Endometrial microvascular endothelial cells (primary cell): ENCODE measurements at regions not wholly inside any gene's neighbourhood (a gene's known extent, or its start where the extent isn't known, plus 50 kb on each side); places are given as distances from the start of the nearest gene placed in this dataset.
"Not testable (repeated sequence)": the region's sequence is repeated elsewhere in the genome, so short reads cannot be mapped to it uniquely, and the experiment has no call there.

Experiments used
- in situ Hi-C: cut with HindIII; loops from 2 replicates; pipeline ENCODE4 v1.10.0; 2017; ENCODE audit warnings: low sequenced_read_pairs, low pct_unique_long_range_greater_than_20kb; ENCODE audit errors: inconsistent ontology term

DNA sequence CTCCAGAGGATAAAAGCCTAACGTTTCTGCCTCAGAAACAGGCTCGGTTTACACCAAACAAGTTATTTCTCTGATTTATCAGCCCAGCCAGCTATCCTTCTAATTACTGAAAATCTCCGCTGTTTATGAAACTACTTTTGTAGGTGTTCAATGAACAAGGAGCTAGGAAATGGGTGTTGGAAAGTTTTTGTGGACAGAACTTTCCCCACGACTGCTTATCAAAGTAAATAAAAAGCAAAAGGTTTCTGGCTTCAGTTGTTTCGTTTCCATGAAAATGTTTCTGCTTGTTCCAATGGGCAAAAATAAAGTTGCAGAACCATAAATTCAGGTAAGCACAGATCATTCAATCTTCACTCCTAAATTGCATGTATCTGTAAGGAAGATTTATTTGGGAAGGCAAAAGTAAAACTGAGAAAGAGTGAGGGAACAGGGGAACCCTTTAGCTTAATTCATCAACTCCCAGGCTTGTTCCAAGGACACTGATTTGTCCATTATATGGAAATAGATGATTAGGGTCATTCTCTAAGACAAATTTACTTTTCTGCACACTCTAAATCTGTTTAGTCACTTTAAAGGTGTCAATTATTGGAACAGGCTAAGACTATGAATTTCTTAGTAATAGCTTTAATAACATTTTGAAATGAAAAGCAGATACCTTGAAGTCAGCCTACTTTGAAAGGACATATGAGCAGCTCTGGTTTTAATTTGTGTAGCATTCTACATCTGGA is 175.9 kb upstream of the CDKN3 start:
- in situ Hi-C loops, result no loop called here

DNA sequence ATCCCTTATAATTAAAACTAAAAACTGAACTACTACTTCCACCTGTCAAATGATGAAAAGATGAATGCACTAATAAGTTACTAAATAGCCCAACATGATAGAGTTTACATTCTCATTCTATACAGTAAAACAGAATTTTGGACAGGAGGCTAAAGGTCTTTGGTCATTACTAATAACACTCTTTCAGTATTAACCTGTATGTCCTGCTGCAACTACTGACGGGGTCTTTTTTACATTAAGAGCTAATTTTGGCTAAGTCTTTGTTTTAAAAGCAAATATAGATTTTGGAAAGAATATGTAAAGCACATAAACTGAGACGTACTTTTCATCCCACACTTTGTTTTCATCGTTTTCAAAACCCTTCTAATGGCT is 175.4 kb upstream of the CDKN3 start:
- in situ Hi-C loops, result no loop called here

DNA sequence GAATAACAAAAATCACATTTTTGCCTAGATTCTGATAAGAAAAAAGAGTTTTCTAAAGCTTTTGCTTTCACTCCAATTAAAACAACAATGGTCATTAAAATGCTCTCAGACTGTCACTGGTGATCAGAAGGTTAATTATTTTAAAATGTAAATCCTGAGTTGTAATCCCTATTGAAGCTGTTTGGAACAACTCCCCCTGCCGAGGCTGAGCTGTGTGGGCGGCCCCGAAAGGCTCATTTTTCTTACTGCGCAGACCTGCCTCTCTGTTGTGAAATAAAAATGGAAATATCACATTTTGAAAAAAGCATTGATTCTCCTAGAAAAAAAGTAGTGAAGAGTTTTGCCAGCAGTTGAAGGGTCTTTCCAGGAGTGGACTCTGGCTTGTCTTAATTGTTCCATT is 174.8 kb upstream of the CDKN3 start:
- in situ Hi-C loops, result no loop called here

DNA sequence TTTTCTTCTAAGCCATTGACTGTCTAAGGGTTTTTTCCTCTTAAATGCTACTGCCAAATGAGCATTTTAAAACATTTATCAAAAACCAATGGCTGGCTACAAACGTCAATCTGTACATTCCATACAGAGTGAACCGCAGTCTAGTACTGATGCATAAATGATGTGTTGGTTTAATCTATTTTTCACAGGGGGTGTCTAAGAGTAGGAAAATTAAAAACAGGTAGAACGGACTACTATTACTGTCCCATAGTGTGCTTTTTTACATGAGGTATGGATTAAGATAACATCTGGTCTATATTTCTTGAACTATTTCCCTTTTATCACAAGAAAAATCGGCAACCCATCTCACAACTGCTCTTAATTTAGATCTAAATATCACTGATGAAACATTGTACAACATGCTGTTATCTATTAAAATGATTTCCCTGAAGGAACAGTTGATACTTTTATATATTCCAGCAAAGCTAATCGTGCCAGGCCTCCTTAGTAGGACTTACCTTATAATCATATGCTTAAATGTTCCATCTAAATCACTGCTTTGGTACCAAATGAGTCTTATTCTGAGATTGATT is 172.9 kb upstream of the CDKN3 start:
- in situ Hi-C loops, result no loop called here

DNA sequence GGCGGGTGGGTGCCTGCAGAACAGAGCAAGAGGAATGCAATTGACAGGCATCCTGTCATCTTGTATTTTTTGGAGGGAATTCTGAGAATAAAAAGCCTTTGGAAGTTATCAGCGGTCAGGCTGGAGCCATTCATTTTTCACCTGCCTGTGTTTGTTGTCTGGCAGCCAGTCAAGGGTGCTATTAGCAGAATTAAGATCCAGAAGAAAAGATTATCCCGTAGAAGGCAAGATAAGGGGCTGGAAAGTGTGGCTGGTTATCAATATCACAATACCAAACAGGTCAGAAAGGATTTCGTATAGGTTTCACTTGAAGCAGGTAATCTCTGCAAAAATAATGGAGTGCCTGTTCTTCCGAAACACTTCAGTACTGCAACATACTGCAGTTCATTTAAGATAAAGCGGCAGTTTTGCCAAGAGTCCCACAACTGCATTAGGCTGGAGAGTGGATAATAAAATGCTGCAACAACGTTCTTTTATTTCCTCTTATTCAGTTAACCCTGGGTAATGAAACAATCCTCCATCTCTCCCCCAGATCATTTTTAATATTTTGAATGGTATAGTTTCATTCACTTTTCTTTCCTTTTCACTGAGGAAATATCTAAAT is 171.2 kb upstream of the CDKN3 start:
- in situ Hi-C loops, result no loop called here

DNA sequence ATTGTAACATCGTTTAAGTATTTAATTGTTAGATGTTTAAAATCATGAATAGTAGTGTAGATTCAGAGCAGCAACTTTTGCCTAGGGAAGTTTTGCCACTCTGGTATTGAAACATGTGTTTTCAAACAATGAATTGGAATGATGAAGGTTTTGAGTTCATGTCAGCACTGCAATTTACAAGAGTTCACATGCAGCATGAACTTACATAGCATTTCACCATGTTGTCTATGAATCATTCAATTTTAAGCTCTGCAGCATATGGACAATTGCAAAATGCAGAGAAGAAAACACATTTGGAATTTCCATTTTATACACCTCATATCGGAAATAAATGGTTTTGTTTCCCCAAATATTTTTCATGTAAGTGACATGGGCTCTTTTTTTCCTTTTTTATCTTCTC is 170.7 kb upstream of the CDKN3 start:
- in situ Hi-C loops, result no loop called here

DNA sequence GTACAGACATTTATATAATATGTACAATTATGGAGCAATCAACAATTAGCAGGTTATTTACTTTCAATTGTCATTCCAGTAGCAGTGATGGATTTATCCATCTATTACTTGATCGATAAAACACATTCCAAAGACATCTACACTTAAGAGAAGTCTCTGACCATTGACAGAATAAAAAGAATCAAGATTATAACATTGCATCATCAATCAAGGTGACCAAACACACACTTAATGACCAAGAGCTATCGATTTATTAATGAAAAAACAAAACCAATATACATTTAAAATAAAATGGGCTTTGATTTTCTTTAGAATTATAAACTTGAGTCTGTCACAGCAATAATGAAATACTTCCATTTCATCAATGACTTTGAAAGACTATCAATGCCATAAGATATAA is 170.2 kb upstream of the CDKN3 start:
- in situ Hi-C loops, result no loop called here

DNA sequence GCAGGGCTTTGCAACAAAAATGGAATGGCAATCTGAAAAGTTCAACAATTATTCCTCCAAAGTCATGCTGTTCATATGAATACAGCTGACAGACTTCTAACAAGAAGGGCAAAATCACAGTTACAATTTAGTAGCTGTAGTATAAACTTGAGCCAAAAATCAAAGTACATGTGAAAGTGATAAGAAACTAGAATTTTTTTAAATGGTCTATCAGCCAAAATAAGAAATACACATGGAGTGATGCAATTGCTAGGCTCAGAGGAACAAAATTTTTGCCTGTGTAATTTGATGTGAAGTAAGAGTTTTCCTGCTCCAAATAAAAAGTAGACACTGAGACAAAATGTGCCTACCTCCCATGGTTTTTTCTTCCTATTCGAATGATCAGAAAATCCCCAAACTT is 167.7 kb upstream of the CDKN3 start:
- in situ Hi-C loops, result no loop called here

DNA sequence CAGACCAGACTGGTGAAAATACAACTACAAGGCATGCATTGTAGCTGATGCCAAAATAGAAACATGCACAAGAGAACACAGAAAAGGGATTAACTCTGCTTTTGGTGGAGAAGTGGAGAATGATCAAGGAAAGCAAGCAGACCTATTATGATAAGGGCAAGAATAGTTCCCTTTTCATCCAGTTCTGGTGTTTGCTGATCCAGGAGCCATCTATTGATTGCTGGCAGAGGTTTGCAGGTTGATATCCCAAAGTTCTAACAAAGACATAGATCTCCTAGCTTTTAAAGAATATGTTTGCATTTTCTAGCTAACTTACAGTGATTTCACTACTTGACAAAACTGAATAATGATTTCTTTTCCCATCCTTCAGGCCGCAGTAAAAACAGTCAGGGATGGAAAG is 166.2 kb upstream of the CDKN3 start:
- in situ Hi-C loops, result no loop called here

DNA sequence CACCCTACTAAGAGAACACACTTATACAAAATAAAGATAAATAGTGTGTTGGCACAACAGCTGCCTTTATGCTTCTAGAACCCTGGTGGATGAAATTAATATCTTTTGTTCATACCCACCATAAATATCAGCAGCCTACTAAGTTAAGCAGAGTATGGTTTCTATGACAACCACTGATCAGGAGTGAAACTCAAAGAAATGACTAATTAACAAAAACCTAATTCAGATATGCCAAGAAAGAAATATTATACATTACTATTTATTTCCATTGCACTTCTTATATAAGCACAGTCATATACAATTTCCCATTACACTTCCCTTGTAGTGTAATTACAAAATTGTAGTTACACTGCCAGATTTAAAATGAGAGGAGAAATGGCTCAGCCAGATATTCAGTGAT is 164.1 kb upstream of the CDKN3 start:
- in situ Hi-C loops, result no loop called here

DNA sequence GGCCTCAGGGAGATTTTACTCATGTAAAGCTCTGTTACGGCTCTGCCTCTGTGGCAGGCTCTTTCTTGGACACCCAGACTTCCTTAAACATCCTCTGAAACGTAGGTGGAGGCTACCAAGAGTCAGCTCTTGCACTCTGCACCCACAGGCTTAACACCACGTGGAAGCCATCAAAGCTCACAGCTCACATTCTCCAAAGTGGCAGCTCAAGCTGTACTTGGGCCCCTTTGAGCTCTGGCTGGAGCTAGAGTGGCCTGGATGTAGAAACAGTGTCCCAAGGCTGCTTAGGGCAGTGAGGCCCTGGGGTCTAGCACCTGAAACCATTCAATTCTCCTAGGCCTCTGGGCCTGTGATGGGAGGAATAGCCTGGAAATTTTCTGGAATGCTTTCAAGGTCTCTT is 155.3 kb upstream of the CDKN3 start:
- in situ Hi-C loops, result no loop called here

DNA sequence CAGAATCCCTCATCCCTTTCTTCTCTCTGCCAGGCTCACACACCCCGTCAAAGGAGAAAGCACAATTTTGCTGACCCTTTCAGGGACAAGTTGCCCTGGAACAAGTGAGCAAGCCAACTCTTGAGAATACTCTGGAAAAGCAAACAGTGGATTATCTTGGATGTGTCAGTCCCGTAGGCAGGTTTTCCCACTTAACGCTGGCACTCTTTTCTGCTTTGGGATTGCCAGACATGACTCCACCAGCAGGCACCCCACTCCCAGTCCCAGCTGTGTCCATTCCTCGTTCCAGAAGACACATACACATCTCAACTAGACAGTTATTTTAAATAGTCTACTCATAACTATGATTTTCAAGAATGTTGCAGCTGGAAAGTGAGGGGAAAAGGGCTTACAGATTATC is 145.5 kb upstream of the CDKN3 start:
- in situ Hi-C loops, result no loop called here

DNA sequence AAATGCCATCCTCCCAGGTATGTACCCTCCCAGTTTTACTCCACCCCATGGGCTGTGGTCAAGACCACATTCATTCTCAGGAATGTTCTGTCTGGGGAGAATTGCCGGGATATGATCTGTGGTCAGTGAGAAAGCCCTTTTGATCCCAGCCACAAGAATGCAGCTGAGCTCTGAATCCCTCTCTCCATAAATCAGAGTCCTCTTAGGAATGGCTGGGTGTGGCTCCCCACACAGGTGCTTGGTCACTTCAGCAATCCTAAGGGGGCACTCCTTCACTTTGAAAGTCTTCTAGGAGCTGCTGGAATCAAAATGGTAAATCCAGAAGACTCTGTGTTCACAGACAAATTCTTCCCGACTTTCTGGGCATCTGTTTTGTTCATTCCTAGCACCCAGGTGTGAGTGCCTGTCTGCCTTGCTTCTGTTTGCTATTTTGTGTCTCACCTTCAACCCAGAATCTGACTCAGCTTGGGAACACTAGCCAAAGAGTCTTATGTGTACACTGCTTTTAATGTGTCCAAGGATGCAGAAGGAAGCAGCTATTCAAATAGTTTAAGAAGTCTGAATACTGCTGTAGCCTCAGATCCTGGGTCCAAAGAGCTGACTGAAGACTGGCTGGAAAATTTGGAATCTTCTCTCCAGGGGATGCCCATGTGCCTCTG is 144.6 kb upstream of the CDKN3 start:
- in situ Hi-C loops, result no loop called here

DNA sequence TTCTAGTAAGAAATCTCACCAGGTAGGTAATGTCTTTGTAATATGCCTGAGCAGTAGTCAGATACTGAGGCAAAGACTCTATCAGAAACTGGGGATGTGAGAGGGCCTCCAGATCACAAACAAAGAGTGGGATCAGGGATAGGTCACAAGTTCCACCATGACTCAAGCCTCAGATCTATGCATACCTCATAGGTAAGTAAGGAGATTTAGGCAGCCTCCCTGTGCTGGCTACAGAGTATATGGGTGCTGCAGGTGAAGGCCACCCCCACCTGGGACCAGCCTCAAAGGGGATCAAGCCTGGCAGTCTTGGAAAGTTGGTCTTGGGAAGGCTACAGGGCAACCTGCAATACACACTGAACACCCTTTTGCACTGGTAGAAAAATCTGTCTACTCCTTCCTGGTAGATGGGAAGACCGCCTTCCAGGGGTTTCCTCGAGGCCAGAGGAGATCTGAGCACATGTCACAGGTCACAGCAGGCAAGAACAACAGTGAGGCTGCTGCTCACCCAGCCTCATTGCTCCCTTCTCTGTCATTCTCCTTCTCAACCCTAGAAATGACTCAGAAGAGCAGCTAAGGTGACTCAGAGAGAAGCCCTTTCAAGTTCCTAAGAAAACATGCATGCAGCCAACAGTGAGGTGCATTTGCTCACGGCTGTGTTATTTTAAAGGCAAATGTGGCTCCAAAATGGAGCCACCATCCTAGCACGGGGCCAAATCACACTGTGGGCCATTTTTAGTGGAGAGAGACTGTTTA is 143.4 kb upstream of the CDKN3 start:
- in situ Hi-C loops, result no loop called here

DNA sequence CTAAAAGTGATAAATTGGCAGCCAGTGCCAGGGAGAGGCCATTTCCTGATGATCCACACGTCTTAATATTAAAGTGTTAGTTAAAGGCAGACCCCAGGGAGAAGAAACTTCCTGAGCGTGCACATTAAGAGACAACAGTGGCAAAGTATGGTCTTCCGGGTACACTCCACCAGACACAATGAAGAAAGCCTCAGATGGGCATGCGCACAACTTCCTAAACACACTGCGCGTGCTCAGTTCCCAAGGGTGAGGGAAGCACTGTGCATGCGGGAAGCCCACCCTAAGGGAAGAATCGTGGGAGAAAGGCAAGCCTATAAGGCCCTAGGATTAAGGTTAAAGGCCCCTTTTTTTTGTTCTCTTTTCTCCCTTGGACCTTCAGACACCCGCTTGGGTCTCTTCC is 140.7 kb upstream of the CDKN3 start:
- in situ Hi-C loops, result no loop called here

DNA sequence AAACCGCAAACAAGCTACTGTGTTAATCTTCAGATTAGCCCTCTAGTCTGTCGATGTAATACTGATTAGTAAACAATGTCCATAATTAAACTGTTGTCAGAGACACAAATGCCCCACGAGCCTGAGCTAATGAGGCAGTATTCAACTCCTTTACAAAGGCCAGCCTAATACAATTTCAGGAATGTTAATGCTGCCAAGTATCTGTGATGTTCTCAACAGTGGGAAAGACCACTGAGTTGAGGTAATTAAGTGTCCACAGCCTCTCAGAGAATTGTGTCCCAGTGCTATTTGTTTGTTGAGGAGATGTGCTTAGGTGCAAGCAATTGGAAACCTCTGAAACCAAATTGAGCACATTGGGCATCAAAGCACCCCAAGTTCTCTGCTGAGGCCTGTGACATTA is 139.4 kb upstream of the CDKN3 start:
- in situ Hi-C loops, result no loop called here

DNA sequence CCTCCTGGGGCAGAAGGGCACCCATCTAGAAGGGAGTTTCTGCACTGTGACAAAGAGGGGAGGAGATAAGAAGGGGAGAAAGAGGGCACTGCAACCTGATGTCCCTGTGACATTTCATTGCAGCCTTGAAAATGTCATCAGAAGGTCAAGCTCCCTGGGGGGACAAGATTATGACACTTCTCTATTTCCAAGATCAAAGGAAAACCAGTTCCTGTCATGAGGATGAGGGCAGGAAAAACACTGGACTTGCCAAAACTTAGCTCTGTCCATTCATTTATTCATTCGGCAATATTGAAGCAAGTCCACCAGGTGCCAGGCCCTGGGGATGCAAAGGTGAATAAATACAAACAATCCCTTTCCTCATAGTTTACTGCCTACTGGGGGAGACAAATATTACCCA is 138.4 kb upstream of the CDKN3 start:
- in situ Hi-C loops, result no loop called here

DNA sequence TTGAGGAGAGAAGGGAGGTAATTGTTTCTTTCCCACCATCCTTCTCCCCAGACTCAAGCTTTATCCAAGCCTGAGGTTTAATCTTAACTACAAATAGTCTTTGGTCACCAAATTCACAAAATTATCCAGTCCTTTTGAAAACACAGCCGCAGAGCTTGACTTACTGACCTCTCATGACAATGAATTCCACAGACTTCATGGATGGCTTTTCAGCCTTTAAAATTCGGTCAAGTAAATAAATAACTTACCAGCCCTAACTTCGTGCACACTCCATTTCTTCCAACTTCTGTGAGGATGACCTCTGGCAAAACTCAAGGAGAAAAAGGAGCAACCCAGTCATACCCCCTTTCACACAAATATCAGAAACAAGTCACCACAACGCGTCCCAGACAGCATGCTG is 137.0 kb upstream of the CDKN3 start:
- in situ Hi-C loops, result no loop called here

DNA sequence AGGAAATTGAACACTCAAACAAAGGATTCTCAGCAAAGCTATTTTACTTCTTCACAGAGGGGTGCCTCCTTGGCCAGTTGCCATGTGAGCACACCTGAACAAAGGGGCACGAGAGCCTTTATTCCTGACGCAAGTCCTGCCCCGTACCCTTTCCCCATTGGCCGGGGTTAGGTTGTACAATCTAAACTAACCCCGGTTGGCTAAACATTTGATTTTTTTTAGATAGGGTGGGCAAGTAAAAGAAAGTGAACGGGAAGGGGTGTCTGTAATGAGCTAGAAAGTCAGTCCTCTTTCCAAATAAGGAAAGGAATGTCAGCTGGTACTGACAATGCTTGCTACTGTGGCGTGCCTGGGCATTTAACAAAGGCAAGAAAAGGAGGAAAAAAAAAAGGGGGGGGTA is 135.5 kb upstream of the CDKN3 start:
- in situ Hi-C loops, result no loop called here

DNA sequence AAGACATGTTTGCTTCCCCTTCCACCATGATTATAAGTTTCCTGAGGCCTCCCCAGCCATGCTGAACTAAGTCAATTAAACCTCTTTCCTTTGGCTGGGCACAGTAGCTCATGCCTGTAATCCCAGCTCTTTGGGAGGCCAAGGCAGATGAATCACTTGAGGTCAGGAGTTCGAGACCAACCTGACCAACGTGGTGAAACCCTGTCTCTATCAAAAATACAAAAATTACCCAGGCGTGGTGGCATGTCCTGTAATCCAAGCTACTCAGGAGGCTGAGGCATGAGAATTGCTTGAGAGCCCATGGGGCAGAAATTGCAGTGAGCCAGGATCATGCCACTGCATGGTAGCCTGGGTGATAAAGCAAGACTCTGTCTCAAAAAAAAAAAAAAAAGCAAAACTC is 130.2 kb upstream of the CDKN3 start:
- in situ Hi-C loops, result not testable (repeated sequence)
